T-helper 17 cell (primary cell): ENCODE measurements at regions not wholly inside any gene's neighbourhood (a gene's known extent, or its start where the extent isn't known, plus 50 kb on each side); places are given as distances from the start of the nearest gene placed in this dataset.
"Not testable (repeated sequence)": the region's sequence is repeated elsewhere in the genome, so short reads cannot be mapped to it uniquely, and the experiment has no call there.

ENCODE experiments used
- ATAC-seq: fragments of 150-1000 bp; cut with Tn5 transposase; 2 replicates; pipeline ENCODE4 v1.10.0; 2021; ENCODE audit warnings: mild to moderate bottlenecking, moderate library complexity
- DNase-seq, 3 donors: peaks; one replicate each; pipeline versions ENCODE4 v3.0.0 to v3.0.0-alpha.2; 2020 to 2021
- H3K9me3 ChIP-seq: one replicate; pipeline ENCODE4 v1.7.0; 2013; ENCODE audit warnings: low read length, mild to moderate bottlenecking; ENCODE audit not compliant: control insufficient read depth, poor library complexity, severe bottlenecking
- H3K27ac Mint-ChIP-seq: one replicate; pipeline ENCODE4 v1.8.0; 2022; ENCODE audit warnings: mild to moderate bottlenecking, moderate library complexity, mixed read lengths
- H3K27me3 Mint-ChIP-seq: one replicate; pipeline ENCODE4 v1.8.0; 2022; ENCODE audit warnings: mixed read lengths
- H3K36me3 Mint-ChIP-seq: one replicate; pipeline ENCODE4 v1.8.0; 2022; ENCODE audit warnings: low read depth, mixed read lengths
- H3K4me1 Mint-ChIP-seq: one replicate; pipeline ENCODE4 v1.8.0; 2022; ENCODE audit warnings: mild to moderate bottlenecking, mixed read lengths
- H3K4me3 Mint-ChIP-seq: one replicate; pipeline ENCODE4 v1.8.0; 2022; ENCODE audit warnings: mild to moderate bottlenecking, moderate library complexity, mixed read lengths

DNA sequence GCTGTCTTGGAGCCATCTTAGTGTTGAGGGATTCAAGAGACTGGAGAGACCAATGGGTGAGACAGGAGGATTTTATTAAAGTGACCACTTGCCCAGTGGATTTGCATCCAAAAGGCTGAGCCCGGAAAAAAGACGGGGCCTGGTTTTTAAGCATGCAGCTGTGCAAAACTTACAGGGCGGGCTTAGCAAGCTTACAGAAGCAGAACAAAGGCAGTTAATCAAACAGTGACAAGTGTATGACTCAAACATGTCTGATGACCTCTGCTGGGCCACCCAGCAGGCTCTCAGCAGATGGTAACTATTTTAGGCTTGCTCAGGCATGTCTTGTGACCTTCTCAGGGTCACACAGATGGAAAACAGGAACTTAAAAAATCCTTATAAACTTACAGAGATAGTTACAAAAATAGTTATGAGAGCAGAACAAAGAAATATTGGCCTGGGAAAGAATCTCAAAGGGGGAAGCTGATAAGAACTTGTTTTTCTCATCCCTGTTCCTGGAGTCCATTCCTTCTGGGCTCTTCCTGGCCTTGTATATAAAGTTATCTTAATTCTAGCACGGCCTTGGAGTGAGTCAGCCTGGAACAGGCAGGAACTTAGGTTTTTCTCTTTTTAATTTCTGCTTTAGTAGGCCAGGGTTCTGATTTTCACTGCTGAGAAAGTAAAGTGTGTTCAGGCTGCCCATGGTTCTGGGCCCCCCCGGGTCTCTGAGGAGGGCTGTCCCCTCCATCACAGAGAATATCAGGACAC is 141.3 kb downstream of the CCDC74A start:
- H3K27me3 Mint-ChIP-seq = peaks cover 28% of the 10 kb centered on the region
- DNase-seq, H3K4me3 Mint-ChIP-seq, ATAC-seq, H3K27ac Mint-ChIP-seq, H3K36me3 Mint-ChIP-seq, H3K4me1 Mint-ChIP-seq, H3K9me3 ChIP-seq: not testable (repeated sequence)

DNA sequence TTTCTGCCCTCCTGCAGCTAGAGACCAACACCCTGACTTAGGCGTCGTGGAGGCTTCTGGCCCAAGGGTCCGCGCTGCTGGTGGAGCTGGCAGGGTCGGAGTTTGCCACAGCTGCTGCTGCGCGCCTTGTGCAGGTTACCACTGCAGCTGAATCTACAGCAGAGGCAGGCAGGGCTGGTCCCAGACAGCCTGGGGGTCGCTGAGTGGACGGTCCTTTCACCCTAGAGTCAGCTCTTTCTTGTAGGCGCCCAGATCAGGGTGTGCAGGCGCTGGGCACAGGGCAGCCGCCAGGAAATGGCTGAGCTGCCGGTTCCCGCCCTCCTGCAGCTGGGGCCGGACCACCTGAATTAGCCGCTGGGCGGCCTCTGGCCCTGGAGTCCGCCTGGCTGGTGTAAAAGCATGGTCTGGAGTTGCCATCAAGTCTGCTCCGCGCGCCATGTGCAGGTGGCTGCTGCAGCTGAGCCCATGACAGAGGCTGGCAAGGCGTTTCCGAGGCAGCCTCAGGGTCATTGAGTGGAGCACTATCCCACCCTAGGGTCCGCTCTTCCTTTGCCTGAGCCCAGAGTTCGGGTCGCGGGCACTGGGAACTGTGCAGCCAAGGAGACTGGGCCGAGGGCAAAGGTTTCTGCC is 144.3 kb downstream of the CCDC74A start:
- H3K36me3 Mint-ChIP-seq, H3K9me3 ChIP-seq, ATAC-seq, H3K27ac Mint-ChIP-seq, H3K4me1 Mint-ChIP-seq, DNase-seq: not testable (repeated sequence)
- Mint-ChIP-seq H3K4me3 (peak overlapping the region; percentile 60), H3K27me3 (peaks cover 31% of the 10 kb centered on the region)

DNA sequence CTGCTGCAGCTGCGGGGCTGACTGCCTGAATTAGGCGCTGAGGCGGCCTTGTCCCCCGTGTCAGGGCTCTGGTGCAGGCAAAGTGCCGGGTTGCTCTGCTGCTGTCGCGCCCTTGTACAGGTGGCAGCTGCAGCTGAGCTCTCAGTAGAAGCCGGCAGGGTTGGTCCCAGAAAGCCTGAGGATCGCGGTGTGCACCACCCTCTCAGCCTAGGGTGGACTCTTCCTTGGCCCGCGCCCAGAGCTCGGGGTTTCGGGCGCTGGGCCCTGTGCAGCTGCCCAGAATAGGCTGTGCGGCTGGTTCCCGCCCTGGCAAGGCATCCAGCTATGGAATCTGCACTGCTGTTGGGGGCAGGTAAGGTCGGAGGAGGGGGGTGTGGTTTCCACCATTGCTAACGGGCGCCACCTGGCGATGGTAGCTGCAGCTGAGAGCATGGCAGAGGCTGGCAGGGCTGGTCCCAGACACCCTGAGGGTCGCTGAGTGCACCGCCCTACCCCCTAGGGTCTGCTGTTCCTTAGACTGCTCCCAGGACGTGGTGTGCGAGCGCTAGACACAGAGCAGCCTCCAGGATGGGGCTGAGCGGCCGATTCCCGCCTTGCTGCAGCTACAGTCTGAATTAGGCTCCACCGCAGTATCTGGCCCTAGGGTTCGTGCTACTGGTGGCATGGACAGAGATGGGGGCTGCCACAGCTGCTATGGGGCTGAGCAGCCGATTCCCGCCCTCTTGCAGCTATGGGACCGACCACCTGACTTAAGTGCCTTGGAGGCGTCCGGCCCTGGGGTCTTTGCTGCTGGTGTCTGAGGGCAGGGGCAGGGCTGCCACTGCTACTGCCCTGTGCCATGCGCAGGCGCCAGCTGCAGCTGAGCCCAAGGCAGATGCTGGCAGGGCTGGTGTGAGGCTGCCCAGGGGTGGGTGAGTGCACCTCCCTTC is 145.0 kb downstream of the CCDC74A start:
- not testable (repeated sequence) for H3K9me3 ChIP-seq, H3K36me3 Mint-ChIP-seq, H3K4me1 Mint-ChIP-seq, H3K27ac Mint-ChIP-seq
- ATAC-seq = peak; percentile 95
- H3K27me3 Mint-ChIP-seq = peaks cover 36% of the 10 kb centered on the region
- H3K4me3 Mint-ChIP-seq = peak overlapping the region; percentile 60
- peak in 2 of 3 donors; percentile 31 to 43 for DNase-seq

DNA sequence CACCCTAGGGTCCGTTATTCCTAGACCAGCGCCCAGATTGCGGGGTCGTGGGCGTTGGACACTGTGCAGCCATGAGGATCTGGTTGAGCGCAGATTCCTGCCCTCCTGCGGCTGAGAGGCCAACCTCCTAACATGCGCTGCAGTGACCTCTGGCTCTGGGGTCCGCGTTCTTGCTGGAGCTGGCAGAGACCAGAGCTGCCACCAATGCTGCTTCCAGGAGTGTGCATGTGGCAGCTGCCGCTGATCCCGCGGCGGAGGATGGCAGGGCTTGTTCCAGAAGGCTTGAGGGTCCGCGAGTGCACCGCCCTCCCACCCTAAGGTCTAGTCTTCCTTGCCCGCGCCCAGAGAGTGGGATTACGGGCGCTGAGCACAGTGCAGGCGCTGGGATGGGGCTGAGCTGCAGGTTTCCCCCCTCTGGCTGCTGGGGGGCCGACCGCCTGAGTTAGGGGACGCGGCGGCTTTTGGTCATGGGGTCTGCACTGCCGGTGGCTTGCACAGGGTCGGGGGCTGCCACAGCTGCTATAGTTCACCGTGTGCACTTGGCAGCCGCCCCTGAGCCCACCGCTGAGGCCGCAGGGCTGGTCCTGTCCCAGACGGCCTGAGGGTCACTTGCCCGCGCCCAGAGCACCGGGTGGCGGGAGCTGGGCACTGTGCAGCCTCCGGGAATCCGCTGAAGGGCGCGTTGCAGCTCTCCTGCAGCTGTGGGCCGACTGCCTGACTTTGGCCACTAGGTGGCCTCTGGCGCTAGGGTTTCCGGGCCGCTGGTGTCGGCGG is 145.9 kb downstream of the CCDC74A start:
- Mint-ChIP-seq H3K4me3 (peak overlapping the region; percentile 67), H3K4me1 (peaks cover 4% of the 10 kb centered on the region), H3K27me3 (peaks cover 36% of the 10 kb centered on the region), H3K27ac (no peak overlapping the region), H3K36me3 (no peaks in the 10 kb centered on the region)
- ATAC-seq (peak; percentile 74), DNase-seq (peak; percentile 33 to 49 (median 42))
- no peaks in the 10 kb centered on the region for H3K9me3 ChIP-seq

DNA sequence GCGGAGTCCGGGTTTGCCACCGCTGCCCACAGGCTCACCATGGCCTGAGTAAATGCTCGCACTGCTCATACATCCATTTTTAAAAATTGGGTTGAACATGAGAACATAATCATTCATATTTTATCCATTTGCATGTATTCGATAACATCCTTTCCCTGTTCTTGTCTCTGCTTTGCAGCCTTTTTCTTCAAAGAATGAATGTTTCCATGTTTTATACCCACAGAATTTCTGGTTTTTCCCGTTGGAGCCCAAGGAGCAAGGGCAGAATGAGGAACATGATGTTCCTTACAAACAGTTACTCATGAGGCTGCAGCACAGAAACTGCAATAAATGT is 146.5 kb downstream of the CCDC74A start:
- ATAC-seq = no peak
- DNase-seq = no peak
- no peaks in the 10 kb centered on the region for H3K9me3 ChIP-seq
- Mint-ChIP-seq H3K36me3 (no peaks in the 10 kb centered on the region), H3K4me3 (peak overlapping the region; percentile 67), H3K4me1 (peaks cover 4% of the 10 kb centered on the region), H3K27me3 (peaks cover 36% of the 10 kb centered on the region), H3K27ac (no peak overlapping the region)

DNA sequence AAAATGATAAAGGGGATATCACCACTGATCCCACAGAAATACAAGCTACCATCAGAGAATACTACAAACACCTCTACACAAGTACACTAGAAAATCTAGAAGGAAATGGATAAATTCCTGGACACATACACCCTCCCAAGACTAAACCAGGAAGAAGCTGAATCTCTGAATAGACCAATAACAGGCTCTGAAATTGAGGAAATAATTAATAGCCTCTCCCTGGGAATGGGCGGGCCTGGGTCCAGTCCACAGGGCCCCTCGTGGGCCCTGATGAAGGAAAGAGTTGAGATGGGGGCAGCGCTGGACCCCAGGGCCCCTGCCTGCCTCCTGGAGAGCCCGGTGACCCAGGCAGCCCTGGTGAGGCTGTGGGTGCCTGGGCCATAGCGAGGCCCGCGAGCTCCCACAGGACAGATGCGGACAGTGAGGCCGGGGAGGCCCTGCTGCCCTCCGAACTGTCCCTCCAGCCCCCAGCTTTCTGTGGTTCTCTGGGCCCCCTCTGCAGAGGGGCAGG is 154.0 kb downstream of the CCDC74A start:
- H3K4me1 Mint-ChIP-seq = peaks cover 32% of the 10 kb centered on the region
- not testable (repeated sequence) for DNase-seq, H3K27me3 Mint-ChIP-seq, ATAC-seq, H3K36me3 Mint-ChIP-seq, H3K9me3 ChIP-seq
- peak overlapping the region; percentile 90 for H3K4me3 Mint-ChIP-seq
- H3K27ac Mint-ChIP-seq = peak overlapping the region; percentile 88

DNA sequence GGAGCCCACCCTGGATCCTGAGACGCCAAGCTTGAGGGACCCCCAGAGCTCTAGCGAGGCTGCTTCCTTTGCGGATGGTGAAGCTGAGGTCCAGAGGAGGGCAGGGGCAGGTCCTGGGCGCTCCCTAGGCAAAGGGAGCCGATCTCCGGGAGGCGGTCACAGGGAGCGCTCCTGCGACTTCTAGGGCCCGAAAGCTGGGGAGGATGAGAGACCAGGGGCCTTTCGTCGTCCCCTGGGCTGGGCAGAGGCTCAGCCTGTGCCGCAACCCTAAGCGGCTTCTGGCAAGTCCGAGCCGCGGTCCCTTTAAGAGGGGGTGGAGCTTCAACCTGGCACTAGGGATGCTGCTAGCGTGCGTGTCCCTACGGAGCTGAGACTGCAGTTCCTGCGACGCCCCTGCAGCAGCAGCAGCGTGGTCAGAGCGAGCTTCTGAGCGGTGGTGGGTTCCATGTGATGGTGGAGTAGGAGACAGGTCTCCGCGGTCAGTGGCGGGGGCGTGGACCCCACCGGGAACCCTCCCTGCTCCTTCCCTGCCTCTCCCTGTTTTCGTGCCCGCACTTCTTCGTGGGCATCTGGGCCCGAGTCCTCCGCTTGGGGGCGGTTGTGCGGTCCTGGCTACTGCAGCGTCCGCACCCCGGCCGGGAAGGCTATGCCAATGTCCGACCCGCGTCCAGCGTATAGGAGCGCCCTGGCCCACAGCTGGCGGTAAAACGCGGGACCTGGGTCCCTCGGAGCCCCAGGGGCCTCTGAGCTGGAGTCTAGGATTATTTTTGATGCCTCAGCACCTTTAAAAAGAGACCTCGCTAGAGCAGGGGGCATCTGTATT is 154.6 kb downstream of the CCDC74A start:
- no peaks in the 10 kb centered on the region for H3K9me3 ChIP-seq
- peak; percentile 97 for ATAC-seq
- Mint-ChIP-seq H3K4me3 (peak overlapping the region; percentile 90), H3K36me3 (no peaks in the 10 kb centered on the region), H3K4me1 (peaks cover 38% of the 10 kb centered on the region), H3K27ac (peak overlapping the region; percentile 88), H3K27me3 (peaks cover 2% of the 10 kb centered on the region)
- peak; percentile 43 to 50 (median 49) for DNase-seq

DNA sequence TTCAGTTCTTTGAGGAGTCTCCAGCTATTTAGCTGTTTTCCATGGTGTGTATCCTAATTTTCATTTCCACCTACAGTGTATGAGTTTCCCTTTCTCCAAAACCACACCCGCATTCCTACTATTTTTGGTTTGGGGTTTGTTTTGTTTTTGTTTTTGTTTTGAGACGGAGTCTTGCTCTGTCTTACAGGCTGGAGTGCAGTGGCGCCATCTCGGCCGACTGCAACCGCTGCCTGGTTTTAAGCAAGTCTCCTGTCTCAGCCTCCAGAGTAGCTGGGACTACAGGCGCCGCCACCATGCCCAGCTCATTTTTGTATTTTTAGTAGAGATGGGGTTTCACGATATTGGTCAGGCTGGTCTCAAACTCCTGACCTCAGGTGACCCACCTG is 155.2 kb downstream of the CCDC74A start:
- not testable (repeated sequence) for DNase-seq, H3K27ac Mint-ChIP-seq, H3K27me3 Mint-ChIP-seq, H3K36me3 Mint-ChIP-seq, H3K9me3 ChIP-seq
- Mint-ChIP-seq H3K4me3 (peak overlapping the region; percentile 90), H3K4me1 (peaks cover 38% of the 10 kb centered on the region)
- peak; percentile 52 for ATAC-seq

DNA sequence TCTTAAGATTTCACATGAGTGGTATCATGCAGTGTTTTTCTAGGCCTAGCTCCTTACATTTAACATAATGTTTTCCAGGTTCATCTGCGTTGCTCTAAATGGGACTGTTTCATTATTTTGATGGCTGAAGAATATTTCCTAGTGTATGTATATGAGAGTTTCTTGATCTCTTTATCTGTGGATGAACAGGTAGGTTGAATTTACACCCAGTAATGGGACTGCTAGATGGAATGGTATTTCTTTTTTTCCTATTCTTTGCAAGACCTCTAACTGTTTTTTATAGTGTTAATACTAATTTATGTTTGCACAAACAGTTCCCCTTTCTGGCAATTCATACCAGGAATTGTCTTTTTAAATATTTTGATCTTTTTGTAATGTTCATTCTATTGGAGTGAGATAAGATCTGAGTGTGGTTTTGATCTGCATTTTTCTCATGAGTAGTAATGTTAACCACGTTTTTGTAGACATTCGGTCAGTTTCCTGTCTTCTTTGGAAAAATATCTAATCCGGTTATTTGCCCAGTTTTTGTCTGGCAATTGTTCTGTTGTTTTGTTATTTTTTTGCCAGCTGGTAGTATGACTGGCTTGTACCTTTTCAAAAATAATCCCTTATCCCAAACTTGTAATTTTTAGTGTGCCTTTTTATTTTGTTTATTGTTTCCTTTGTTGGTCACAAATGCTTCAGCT is 157.1 kb downstream of the CCDC74A start:
- Mint-ChIP-seq H3K27ac (peak overlapping the region; percentile 83), H3K4me1 (peaks cover 38% of the 10 kb centered on the region)
- not testable (repeated sequence) for DNase-seq, H3K9me3 ChIP-seq, H3K27me3 Mint-ChIP-seq, H3K4me3 Mint-ChIP-seq, ATAC-seq, H3K36me3 Mint-ChIP-seq

DNA sequence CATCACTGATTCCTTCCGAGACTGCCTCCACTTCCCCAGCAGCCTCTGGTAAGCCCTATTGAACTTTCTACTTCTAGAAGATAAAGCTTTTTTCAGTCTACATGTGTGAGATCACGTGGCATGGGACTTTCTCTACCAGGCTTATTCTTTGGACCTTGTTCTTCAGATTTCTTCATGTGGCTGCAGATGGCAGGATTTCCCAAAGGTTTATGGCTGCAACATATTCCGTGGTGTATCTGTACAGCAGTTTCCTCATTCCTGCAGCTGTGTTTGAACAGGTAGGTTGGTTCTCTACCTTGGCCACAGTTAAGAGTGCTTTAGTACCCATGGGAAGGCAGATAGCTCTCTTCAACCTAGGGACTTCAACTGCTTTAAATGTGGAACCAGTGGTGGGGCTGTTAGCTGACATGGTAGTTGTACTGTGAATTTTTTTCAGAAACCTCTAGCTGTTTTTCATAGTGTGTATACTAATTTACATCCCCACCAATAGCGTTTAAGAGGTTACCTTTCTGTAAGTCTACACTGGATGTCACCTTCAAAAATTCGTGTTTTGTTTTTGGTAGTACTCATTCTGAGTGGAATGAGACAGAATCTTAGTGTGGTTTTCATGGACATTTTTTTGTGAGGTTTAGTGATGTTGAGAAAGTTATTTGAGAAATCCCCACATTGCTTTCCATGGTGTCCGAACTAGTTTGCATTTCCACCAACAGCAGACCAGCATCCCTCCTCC is 158.6 kb downstream of the CCDC74A start:
- H3K27ac Mint-ChIP-seq, H3K4me3 Mint-ChIP-seq, H3K36me3 Mint-ChIP-seq, H3K9me3 ChIP-seq, ATAC-seq, DNase-seq, H3K27me3 Mint-ChIP-seq: not testable (repeated sequence)
- H3K4me1 Mint-ChIP-seq = peaks cover 31% of the 10 kb centered on the region

DNA sequence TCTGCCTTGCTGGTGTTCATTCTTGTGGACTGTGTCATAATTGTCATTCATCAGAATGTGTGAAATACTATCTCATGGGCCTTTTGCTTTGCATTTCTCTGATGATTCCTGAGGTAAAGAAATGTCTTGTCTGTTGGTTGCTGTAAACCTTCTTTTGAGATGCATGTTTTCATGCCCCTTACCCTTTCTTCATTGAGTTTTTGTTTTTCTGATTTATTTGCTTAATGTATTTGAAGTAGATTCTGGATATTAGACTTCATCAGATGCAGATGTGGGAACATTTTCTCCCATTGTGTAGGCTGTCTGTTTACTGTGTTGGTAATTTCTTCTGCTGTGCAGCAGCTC is 159.2 kb downstream of the CCDC74A start:
- H3K36me3 Mint-ChIP-seq, H3K27ac Mint-ChIP-seq, H3K9me3 ChIP-seq, DNase-seq, ATAC-seq, H3K27me3 Mint-ChIP-seq, H3K4me3 Mint-ChIP-seq: not testable (repeated sequence)
- peaks cover 29% of the 10 kb centered on the region for H3K4me1 Mint-ChIP-seq
